IPS DF 6.9 (cell line): ENCODE measurements at regions not wholly inside any gene's neighbourhood (a gene's known extent, or its start where the extent isn't known, plus 50 kb on each side); places are given as distances from the start of the nearest gene placed in this dataset.

Experiments used
- DNase-seq: peaks from one replicate; pipeline ENCODE4 v3.0.0-alpha.2; 2013; ENCODE audit warnings: low read depth, low spot score
- H3K27ac ChIP-seq: one replicate; pipeline ENCODE4 v1.5.1; 2013; ENCODE audit warnings: low read length, control low read depth
- H3K27me3 ChIP-seq: 2 replicates; pipeline ENCODE4 v1.6.1; 2013; ENCODE audit warnings: mild to moderate bottlenecking, low read length; ENCODE audit not compliant: control insufficient read depth, insufficient read depth
- H3K36me3 ChIP-seq: 2 replicates; pipeline ENCODE4 v1.6.1; 2013; ENCODE audit warnings: low read length; ENCODE audit not compliant: control insufficient read depth, insufficient read depth
- H3K4me1 ChIP-seq: 2 replicates; pipeline ENCODE4 v1.6.1; 2013; ENCODE audit warnings: low read length; ENCODE audit not compliant: control insufficient read depth, insufficient read depth
- H3K4me3 ChIP-seq: 2 replicates; pipeline ENCODE4 v1.5.1; 2013; ENCODE audit warnings: mild to moderate bottlenecking, low read length
- H3K9me3 ChIP-seq: 2 replicates; pipeline ENCODE4 v1.6.1; 2013; ENCODE audit warnings: low read length, inconsistent platforms; ENCODE audit not compliant: control insufficient read depth, insufficient read depth
- WGBS: extraction: QIAGEN DNeasy Blood & Tissue Kit; methylation state at CpG from one replicate; pipeline ENCODE4 v1.1.7; 2013; ENCODE audit warnings: mixed read lengths, missing lambda C conversion rate; ENCODE audit not compliant: insufficient read length, insufficient coverage; 5-methylcytosine and 5-hydroxymethylcytosine counted together

DNA sequence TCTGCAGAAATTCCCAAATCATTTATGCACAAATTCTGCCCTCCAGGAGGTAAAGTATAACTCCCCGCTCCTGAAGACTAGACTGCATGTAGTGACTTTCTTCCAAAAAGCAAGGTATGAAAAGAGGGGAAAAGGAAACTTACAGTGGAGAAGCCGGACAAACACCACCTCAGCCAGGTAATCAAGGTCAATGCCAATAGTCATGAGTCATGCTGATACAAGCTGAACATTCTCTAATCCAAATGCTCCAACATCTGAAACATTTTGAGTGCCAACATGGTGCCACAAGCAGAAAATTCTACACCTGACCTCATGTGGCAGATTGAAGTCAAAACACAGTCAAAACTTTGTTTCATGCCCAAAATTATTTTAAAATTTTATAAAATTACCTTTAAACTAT, 165.6 kb downstream of the FOXA2 start:
- no peak for DNase-seq
- Histone ChIP-seq H3K36me3 (no peaks in the 10 kb centered on the region), H3K4me3 (no peak overlapping the region), H3K9me3 (no peaks in the 10 kb centered on the region), H3K4me1 (no peaks in the 10 kb centered on the region), H3K27ac (no peak overlapping the region), H3K27me3 (no peaks in the 10 kb centered on the region)
- WGBS: no CpG with 5 or more reads among the region's 2 CpGs

DNA sequence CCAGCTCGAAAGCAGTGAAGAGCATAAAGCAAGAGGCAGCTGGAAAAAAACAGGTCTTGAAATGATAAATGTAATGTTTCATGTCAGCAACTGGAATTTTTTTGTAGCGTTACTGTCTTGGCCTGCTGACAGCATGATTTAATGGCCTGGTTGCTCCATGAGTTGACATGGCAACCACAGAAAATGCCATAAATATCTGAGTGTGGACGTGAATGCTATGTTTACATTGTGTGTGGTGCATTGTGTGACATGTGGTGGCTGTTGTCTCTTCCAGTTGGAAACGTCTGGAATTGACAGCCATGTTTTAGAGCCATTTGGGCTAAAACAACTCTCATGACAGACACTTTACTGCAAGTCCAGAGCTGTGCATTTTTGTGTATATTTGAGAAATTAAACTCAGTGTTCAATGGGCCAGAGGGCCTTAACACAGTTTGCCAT, 170.0 kb downstream of the FOXA2 start:
- no peaks in the 10 kb centered on the region for H3K27me3 ChIP-seq
- H3K36me3 ChIP-seq: no peaks in the 10 kb centered on the region
- H3K27ac ChIP-seq: no peak overlapping the region
- no peak overlapping the region for H3K4me3 ChIP-seq
- no CpG with 5 or more reads among the region's 4 CpGs for WGBS
- no peaks in the 10 kb centered on the region for H3K9me3 ChIP-seq
- no peaks in the 10 kb centered on the region for H3K4me1 ChIP-seq
- no peak for DNase-seq

DNA sequence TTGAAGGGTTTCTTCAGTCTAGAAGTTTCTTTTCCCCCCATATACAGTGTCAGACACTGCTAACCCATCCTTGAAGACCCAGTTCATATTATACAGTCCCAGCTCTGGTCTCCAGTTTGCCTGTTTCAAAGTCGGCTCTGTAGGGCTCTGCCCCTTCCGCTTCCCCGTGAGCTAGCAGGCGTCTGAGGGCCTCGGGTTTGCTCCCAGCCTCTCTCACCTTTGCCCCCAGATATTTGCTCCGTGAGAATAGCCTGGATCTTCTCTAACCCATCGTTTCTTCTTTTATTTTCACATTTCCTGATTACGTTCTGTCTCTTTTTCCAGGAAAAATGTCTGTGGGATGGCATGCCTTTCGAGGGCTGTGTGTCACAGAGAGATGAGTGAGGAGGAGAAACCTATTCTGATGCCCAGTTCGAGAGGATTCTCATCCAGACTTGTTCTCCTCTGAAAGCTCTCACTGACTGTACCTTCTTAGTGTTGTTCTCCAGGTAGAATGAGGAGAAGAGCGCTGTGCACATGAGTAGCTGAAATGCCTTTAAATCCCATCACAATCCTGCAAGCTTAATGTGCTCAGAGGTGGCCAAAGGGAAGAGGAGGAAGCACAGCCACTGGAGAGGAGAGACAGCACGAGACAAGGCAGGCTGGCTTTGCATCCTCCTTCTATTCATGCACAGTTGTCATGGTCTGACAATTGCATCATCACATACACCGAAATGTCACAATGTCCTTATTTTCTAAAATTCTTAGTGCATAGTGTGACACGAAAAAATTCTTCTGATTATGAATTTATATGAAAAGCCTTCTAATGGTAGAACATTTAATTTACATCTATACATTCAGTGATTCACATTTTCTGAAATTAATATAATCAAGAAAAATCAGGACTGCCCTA, 171.1 kb downstream of the FOXA2 start:
- Histone ChIP-seq H3K4me3 (no peak overlapping the region), H3K27me3 (no peaks in the 10 kb centered on the region), H3K36me3 (no peaks in the 10 kb centered on the region), H3K4me1 (no peaks in the 10 kb centered on the region), H3K9me3 (no peaks in the 10 kb centered on the region), H3K27ac (no peak overlapping the region)
- no CpG with 5 or more reads among the region's 14 CpGs for WGBS
- DNase-seq: no peak

GRCh38 chr20:22411627-22412450, 172.5 kb downstream of the FOXA2 start:
- Histone ChIP-seq H3K9me3 (no peaks in the 10 kb centered on the region), H3K4me3 (no peak overlapping the region), H3K27ac (no peak overlapping the region), H3K4me1 (no peaks in the 10 kb centered on the region), H3K36me3 (no peaks in the 10 kb centered on the region), H3K27me3 (no peaks in the 10 kb centered on the region)
- no CpG with 5 or more reads among the region's 12 CpGs for WGBS
- no peak for DNase-seq

GRCh38 chr20:22411286-22411626, 173.1 kb downstream of the FOXA2 start:
- Histone ChIP-seq H3K4me1 (no peaks in the 10 kb centered on the region), H3K9me3 (no peaks in the 10 kb centered on the region), H3K27ac (no peak overlapping the region), H3K4me3 (no peak overlapping the region), H3K36me3 (no peaks in the 10 kb centered on the region), H3K27me3 (no peaks in the 10 kb centered on the region)
- DNase-seq: no peak
- no CpG with 5 or more reads among the region's 1 CpG for WGBS

- Histone ChIP-seq H3K9me3 (no peaks in the 10 kb centered on the region), H3K4me1 (no peaks in the 10 kb centered on the region), H3K4me3 (no peak overlapping the region), H3K36me3 (no peaks in the 10 kb centered on the region), H3K27ac (no peak overlapping the region), H3K27me3 (no peaks in the 10 kb centered on the region)
- DNase-seq: no peak
- no CpG with 5 or more reads among the region's 4 CpGs for WGBS
Observed at GRCh38 chr20:22410556-22411130, 173.7 kb downstream of the FOXA2 start.

DNA sequence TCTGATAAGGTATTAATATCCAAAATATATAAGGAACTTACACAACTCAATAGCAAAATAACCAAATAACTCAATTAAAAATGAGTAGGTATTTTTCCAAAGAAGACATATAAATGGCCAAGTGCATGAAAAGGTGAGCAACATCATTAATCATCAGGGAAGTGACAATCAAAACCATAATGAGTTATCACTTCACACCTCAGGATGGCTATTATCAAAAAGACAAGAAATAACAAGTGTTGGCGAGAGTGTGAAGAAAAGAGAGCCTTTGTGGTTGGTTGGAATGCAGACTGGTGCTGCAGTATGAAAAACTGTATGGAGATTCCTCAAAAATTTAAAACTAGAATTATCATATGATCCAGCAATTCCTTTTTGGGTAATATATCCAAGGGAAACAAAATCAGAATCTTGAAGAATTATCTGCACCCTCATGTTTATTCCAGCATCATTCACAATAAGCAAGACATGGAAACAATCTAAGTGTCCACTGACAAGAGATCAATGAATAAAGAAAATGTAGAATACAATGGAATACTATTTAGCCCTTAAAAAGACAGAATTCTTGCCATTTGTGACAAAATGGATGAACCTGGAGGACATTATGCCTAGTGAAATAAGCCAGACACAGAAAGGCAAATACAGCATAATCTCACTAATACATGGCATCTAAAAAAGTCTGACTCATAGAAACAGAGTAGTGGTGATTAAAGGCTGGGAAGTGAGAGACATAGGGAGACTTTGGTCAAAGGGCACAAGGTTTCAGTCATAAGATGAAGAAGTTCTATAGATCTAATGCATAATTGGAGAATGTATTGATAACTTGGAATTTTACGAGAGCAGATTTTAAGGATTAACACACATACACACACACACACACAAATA, 175.6 kb downstream of the FOXA2 start:
- Histone ChIP-seq H3K9me3 (no peaks in the 10 kb centered on the region), H3K36me3 (no peaks in the 10 kb centered on the region), H3K4me3 (no peak overlapping the region), H3K4me1 (no peaks in the 10 kb centered on the region), H3K27me3 (no peaks in the 10 kb centered on the region), H3K27ac (no peak overlapping the region)
- WGBS: no CpG with 5 or more reads among the region's 2 CpGs
- no peak for DNase-seq

GRCh38 chr20:22407237-22408193, 176.9 kb downstream of the FOXA2 start:
- Histone ChIP-seq H3K9me3 (no peaks in the 10 kb centered on the region), H3K4me1 (no peaks in the 10 kb centered on the region), H3K27ac (no peak overlapping the region), H3K27me3 (0 out of 2 replicates have a peak, but pooled peaks cover 2% of the 10 kb centered on the region), H3K36me3 (no peaks in the 10 kb centered on the region), H3K4me3 (no peak overlapping the region)
- WGBS: no CpG with 5 or more reads among the region's 7 CpGs
- DNase-seq: no peak

- Histone ChIP-seq H3K27ac (no peak overlapping the region), H3K4me1 (no peaks in the 10 kb centered on the region), H3K4me3 (no peak overlapping the region), H3K36me3 (no peaks in the 10 kb centered on the region), H3K9me3 (no peaks in the 10 kb centered on the region), H3K27me3 (0 out of 2 replicates have a peak, but pooled peaks cover 2% of the 10 kb centered on the region)
- no peak for DNase-seq
- WGBS: no CpG with 5 or more reads among the region's 7 CpGs
Observed at GRCh38 chr20:22404419-22405170, 179.8 kb downstream of the FOXA2 start.
